Lower lobe of right lung (tissue), 2 donors: ENCODE measurements at regions not wholly inside any gene's neighbourhood (a gene's known extent, or its start where the extent isn't known, plus 50 kb on each side); places are given as distances from the start of the nearest gene placed in this dataset.
A peak's percentile ranks its signal among the peaks of the same experiment; 100 is the strongest.

Experiments used
- ATAC-seq, 2 donors: fragments of 200-7000 bp; cut with Tn5 transposase; one replicate each; pipeline ENCODE4 v1.9.1; 2020 to 2022; ENCODE audit warnings: mild to moderate bottlenecking in 2 of 2, moderate library complexity in 2 of 2
- DNase-seq: peaks from one replicate; pipeline ENCODE4 v3.0.0-alpha.2; 2020
- H3K27ac ChIP-seq: fragments of 200-600 bp; one replicate; pipeline ENCODE4 v1.8.0; 2022
- H3K27me3 ChIP-seq: fragments of 200-600 bp; one replicate; pipeline ENCODE4 v1.8.0; 2022; ENCODE audit warnings: low read depth
- H3K36me3 ChIP-seq: fragments of 200-600 bp; one replicate; pipeline ENCODE4 v1.8.0; 2022; ENCODE audit warnings: mild to moderate bottlenecking
- H3K4me1 ChIP-seq: fragments of 200-600 bp; one replicate; pipeline ENCODE4 v1.8.0; 2022
- H3K4me3 ChIP-seq: fragments of 200-600 bp; one replicate; pipeline ENCODE4 v1.8.0; 2022; ENCODE audit warnings: mild to moderate bottlenecking
- H3K9me3 ChIP-seq: fragments of 200-600 bp; one replicate; pipeline ENCODE4 v1.8.0; 2022
- intact Hi-C: fragments of 100-400 bp; cut with DNase I; formaldehyde crosslinking; loops from one replicate; pipeline ENCODE4 v1.11.0; 2022
- TF ChIP-seq, protein P1 (sequence below): fragments of 200-600 bp; IDR thresholded peaks from one replicate; pipeline ENCODE4 v1.8.0; 2022; ENCODE audit warnings: antibody characterized with exemption, mild to moderate bottlenecking
- donor health status: DM: no; HTN: yes; CAD: no; lungs with severe emphysema.

DNA sequence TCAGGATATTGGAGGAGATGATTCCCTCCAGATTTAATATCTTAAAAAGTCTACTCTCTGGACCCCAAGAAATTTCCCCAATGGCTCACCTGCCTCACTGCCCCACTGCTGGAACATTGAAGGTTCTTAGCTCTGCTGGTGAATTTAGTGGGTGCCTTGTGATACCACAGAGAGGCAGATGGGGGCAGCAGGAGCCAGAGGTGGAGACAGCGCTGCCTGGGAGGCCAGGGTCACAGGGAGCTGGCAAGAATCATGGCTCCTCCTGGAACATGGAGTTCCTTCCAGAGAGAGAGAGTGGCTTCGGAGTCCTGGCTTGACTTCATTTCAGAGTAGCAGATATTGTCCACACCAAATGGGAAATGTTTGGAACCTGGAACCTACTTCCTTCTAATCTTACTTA is 263.5 kb upstream of the CFAP20DC start:
- Histone ChIP-seq H3K27me3 (no peaks in the 10 kb centered on the region), H3K9me3 (no peaks in the 10 kb centered on the region), H3K36me3 (no peaks in the 10 kb centered on the region), H3K4me1 (no peaks in the 10 kb centered on the region), H3K4me3 (no peak overlapping the region), H3K27ac (no peak overlapping the region)
- intact Hi-C loops, result no loop called here
- DNase-seq, result peak; percentile 51
- peak; percentile 62 to 84 for ATAC-seq
- TF ChIP-seq, protein P1, sequence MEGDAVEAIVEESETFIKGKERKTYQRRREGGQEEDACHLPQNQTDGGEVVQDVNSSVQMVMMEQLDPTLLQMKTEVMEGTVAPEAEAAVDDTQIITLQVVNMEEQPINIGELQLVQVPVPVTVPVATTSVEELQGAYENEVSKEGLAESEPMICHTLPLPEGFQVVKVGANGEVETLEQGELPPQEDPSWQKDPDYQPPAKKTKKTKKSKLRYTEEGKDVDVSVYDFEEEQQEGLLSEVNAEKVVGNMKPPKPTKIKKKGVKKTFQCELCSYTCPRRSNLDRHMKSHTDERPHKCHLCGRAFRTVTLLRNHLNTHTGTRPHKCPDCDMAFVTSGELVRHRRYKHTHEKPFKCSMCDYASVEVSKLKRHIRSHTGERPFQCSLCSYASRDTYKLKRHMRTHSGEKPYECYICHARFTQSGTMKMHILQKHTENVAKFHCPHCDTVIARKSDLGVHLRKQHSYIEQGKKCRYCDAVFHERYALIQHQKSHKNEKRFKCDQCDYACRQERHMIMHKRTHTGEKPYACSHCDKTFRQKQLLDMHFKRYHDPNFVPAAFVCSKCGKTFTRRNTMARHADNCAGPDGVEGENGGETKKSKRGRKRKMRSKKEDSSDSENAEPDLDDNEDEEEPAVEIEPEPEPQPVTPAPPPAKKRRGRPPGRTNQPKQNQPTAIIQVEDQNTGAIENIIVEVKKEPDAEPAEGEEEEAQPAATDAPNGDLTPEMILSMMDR, result peak; percentile 63

DNA sequence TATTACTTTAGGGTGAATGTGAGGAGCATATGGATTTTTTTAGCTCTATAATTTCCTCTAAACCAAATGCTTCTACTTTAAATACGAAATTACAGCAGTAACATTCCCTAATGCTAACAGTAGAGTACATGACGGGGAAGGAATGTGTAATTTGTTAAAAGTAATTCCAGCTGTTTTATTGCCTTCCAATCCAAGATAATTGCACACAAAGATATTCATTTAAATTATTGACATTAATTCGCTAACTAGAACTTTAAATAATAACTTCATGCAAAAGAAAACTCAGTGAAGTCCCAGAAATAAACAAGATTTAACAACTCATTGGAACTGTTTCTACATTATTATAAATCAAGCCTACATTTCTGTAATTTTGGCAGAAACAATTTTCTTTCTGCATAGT is 261.4 kb upstream of the CFAP20DC start:
- DNase-seq (no peak), ATAC-seq (no peak)
- H3K4me3 ChIP-seq, result no peak overlapping the region
- TF ChIP-seq, protein P1, result no peak
- H3K9me3 ChIP-seq, result no peaks in the 10 kb centered on the region
- intact Hi-C loops, result no loop called here
- no peaks in the 10 kb centered on the region for H3K27me3 ChIP-seq
- H3K4me1 ChIP-seq, result no peaks in the 10 kb centered on the region
- no peaks in the 10 kb centered on the region for H3K36me3 ChIP-seq
- no peak overlapping the region for H3K27ac ChIP-seq

DNA sequence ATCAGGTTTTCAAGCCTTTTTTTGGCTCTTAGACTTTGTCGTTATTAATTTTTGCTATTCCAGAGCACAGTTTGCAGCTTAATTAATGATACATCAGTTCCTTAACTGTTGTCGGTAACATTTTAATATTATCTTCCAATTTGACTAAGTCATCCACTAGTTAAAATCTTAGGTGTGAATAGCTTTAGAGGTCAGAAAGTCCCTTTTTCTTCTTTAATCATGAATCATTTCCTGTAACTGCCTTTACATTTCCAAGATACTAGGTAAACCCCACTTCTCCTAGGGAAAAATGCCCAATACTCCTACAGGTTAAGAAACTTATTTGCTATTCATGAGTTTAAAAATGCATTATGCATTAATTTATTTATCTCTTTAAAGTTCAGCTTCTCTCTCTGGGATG is 260.9 kb upstream of the CFAP20DC start:
- DNase-seq, result no peak
- ATAC-seq, result no peak
- intact Hi-C loops, result no loop called here

DNA sequence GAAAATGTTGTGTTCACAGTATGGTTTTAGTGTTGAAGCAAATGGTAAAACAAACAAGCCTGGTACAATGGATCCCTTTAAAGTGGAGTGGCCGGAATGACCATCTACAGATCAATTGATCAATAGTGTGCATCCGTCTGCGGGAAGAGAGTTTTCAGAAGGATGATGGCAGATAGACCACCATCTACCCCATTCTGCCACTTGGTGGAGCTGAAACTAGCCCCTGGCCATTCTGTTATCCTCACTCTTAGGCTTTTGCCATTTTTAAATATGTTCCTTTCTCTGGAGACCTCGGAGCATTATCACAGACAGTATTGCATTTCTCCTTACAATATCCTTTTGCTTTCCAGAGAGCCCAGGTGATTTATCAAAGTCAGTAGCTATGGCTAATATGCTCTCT is 258.9 kb upstream of the CFAP20DC start:
- ATAC-seq (no peak), DNase-seq (no peak)
- no peaks in the 10 kb centered on the region for H3K36me3 ChIP-seq
- H3K9me3 ChIP-seq, result no peaks in the 10 kb centered on the region
- H3K4me1 ChIP-seq, result no peaks in the 10 kb centered on the region
- H3K27ac ChIP-seq, result no peak overlapping the region
- intact Hi-C loops, result no loop called here
- TF ChIP-seq, protein P1, result no peak
- no peaks in the 10 kb centered on the region for H3K27me3 ChIP-seq
- H3K4me3 ChIP-seq, result no peak overlapping the region

More for the DNA sequence above, 260.9 kb upstream of the CFAP20DC start:
- H3K4me1 ChIP-seq, result no peaks in the 10 kb centered on the region
- H3K27ac ChIP-seq, result no peak overlapping the region
- H3K4me3 ChIP-seq, result no peak overlapping the region
- no peaks in the 10 kb centered on the region for H3K9me3 ChIP-seq
- H3K27me3 ChIP-seq, result no peaks in the 10 kb centered on the region
- no peaks in the 10 kb centered on the region for H3K36me3 ChIP-seq
- TF ChIP-seq, protein P1, result no peak

DNA sequence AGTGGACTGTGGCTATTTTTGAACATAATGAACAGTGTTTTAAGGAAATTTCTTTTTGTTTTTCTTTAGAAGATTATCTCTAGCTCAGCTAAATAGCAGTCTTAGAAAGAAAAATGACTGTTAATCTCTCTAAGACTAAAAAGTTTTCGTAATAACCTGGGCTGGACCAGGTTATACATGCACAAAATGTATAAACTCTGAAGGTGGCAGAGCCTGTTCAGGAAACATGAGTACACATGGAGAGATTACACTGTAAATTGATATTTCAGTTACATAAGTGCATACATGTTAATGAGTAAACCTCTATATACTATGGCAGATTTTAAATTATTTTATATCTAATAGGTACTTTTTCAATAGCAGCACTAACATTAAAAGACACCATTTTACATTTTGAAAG is 258.2 kb upstream of the CFAP20DC start:
- ATAC-seq (no peak), DNase-seq (no peak)
- H3K4me1 ChIP-seq, result no peaks in the 10 kb centered on the region
- H3K9me3 ChIP-seq, result no peaks in the 10 kb centered on the region
- H3K4me3 ChIP-seq, result no peak overlapping the region
- H3K27me3 ChIP-seq, result no peaks in the 10 kb centered on the region
- TF ChIP-seq, protein P1, result no peak
- intact Hi-C loops, result no loop called here
- no peak overlapping the region for H3K27ac ChIP-seq
- H3K36me3 ChIP-seq, result no peaks in the 10 kb centered on the region

DNA sequence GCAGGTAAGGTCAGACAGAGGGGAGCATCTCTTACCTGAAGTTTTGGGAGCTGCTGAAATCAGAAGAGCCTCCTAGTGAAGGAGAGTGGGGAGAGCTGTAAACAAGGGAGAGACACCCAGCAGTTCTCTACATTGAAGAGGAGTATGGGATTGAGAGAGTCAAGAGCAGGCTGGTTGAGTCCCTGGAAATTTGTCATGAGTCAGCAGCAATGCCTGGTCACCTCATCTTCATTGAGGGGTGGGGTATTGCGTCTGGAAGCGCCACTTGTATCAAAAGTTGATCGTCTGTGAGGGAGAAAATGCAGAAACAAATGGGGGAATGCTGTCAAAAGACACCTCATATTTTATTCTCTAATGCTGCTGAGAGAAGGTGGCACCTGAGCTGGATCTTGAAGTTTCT is 256.6 kb upstream of the CFAP20DC start:
- intact Hi-C loops, result no loop called here
- TF ChIP-seq, protein P1, result no peak
- DNase-seq, result no peak
- H3K27ac ChIP-seq, result no peak overlapping the region
- ATAC-seq, result no peak
- H3K27me3 ChIP-seq, result no peaks in the 10 kb centered on the region
- no peak overlapping the region for H3K4me3 ChIP-seq
- H3K4me1 ChIP-seq, result no peaks in the 10 kb centered on the region
- H3K36me3 ChIP-seq, result no peaks in the 10 kb centered on the region
- no peaks in the 10 kb centered on the region for H3K9me3 ChIP-seq
